ENCODE measurements at regions not wholly inside any gene's neighbourhood (a gene's known extent, or its start where the extent isn't known, plus 50 kb on each side); places are given as distances from the start of the nearest gene placed in this dataset.

DNA sequence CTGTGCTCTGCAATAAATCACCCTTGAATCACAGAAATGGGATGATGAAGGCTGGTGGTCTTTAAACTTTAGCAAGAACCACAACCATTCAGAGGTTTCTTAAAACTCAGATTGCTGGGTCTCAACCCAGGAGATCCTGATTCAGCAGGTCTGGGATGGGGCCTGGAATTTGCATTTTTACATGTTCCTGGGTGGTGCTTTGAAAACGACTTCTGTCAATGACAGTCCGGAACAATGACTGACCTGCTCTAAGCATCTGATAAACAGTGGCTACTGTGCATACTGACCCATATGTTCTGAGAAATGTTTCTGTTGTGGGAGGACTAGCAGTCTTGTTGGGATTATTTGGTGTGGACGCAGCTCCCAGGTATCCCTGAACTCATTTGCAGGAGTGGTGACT, 92.7 kb downstream of the GADD45G start:
- Histone ChIP-seq H3K4me3 (no peak overlapping the region), H3K27me3 (ENCODE audit: control insufficient read depth in 3 of 3, insufficient read depth in 3 of 3, low read length in 2 of 3) (no peaks in the 10 kb centered on the region), H3K27ac (ENCODE audit: low read depth in 1 of 2, low read length in 1 of 2) (no peak overlapping the region), H3K9me3 (ENCODE audit: control insufficient read depth in 4 of 4, insufficient read depth in 3 of 4, low read length in 3 of 4) (peaks cover 0 to 2% (median 0%) of the 10 kb centered on the region in 4 donors), H3K36me3 (ENCODE audit: control insufficient read depth in 4 of 4, insufficient read depth in 4 of 4, low read length in 4 of 4) (no peaks in the 10 kb centered on the region), H3K4me1 (ENCODE audit: control insufficient read depth in 5 of 5, insufficient read depth in 5 of 5, low read length in 5 of 5) (peaks cover 0 to 5% (median 4%) of the 10 kb centered on the region in 5 donors), H3K9ac (ENCODE audit: insufficient read depth in 1 of 2, low read length in 2 of 2) (no peak overlapping the region)
- no peak for TF ChIP-seq CTCF (IDR thresholded peaks at IDR 0.05; ENCODE audit: control extremely low read depth, extremely low read depth)
- DNase-seq = no peak
- no peak for ATAC-seq (ENCODE audit: insufficient read depth, low FRiP score)
- WGBS, 2 donors = 90 to 95% methylated on average over 3 of the region's 3 CpGs

- DNase-seq (no peak), ATAC-seq (ENCODE audit: insufficient read depth, low FRiP score) (no peak)
- peaks cover 0 to 5% (median 4%) of the 10 kb centered on the region in 5 donors for H3K4me1 ChIP-seq (ENCODE audit: control insufficient read depth in 5 of 5, insufficient read depth in 5 of 5, low read length in 5 of 5)
- no peak for TF ChIP-seq CTCF (IDR thresholded peaks at IDR 0.05; ENCODE audit: control extremely low read depth, extremely low read depth)
- no peak overlapping the region for H3K27ac ChIP-seq (ENCODE audit: low read depth in 1 of 2, low read length in 1 of 2)
- H3K4me3 ChIP-seq = no peak overlapping the region
- H3K9me3 ChIP-seq (ENCODE audit: control insufficient read depth in 4 of 4, insufficient read depth in 3 of 4, low read length in 3 of 4) = peaks cover 0 to 2% (median 0%) of the 10 kb centered on the region in 4 donors
- no peak overlapping the region for H3K9ac ChIP-seq (ENCODE audit: insufficient read depth in 1 of 2, low read length in 2 of 2)
- WGBS, 2 donors = 94 to 98% methylated on average over 8 of the region's 8 CpGs
- H3K27me3 ChIP-seq (ENCODE audit: control insufficient read depth in 3 of 3, insufficient read depth in 3 of 3, low read length in 2 of 3) = no peaks in the 10 kb centered on the region
- H3K36me3 ChIP-seq (ENCODE audit: control insufficient read depth in 4 of 4, insufficient read depth in 4 of 4, low read length in 4 of 4) = no peaks in the 10 kb centered on the region
These were observed 93.7 kb downstream of the GADD45G start for GRCh38 chr9:89698411-89699005.

DNA sequence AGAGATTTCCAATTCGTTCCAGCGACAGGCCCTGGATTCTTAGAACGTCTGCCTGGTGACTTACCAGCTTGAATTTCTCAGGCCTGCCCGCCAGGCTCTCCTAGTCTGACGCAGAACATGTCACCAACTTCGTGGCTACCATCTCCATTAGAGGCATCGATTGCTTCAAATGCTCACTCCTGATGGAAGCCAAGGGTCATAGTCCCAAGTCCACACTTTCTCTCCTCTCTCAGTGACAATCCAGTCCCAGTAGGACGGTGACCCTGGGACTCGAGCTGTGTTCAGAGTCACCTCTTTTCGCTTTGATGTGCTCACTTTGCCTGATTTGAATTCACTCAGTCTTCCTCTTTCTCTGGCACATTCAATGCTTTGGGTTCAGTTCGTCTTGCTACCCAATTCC, 94.8 kb downstream of the GADD45G start:
- Histone ChIP-seq H3K9me3 (ENCODE audit: control insufficient read depth in 4 of 4, insufficient read depth in 3 of 4, low read length in 3 of 4) (peaks cover 0 to 2% (median 0%) of the 10 kb centered on the region in 4 donors), H3K4me1 (ENCODE audit: control insufficient read depth in 5 of 5, insufficient read depth in 5 of 5, low read length in 5 of 5) (peaks cover 0 to 5% (median 4%) of the 10 kb centered on the region in 5 donors), H3K27me3 (ENCODE audit: control insufficient read depth in 3 of 3, insufficient read depth in 3 of 3, low read length in 2 of 3) (no peaks in the 10 kb centered on the region), H3K4me3 (no peak overlapping the region), H3K9ac (ENCODE audit: insufficient read depth in 1 of 2, low read length in 2 of 2) (no peak overlapping the region), H3K27ac (ENCODE audit: low read depth in 1 of 2, low read length in 1 of 2) (no peak overlapping the region), H3K36me3 (ENCODE audit: control insufficient read depth in 4 of 4, insufficient read depth in 4 of 4, low read length in 4 of 4) (no peaks in the 10 kb centered on the region)
- TF ChIP-seq CTCF (IDR thresholded peaks at IDR 0.05; ENCODE audit: control extremely low read depth, extremely low read depth) = no peak
- no peak for DNase-seq
- ATAC-seq (ENCODE audit: insufficient read depth, low FRiP score) = no peak
- 96 to 98% methylated on average over 11 of the region's 11 CpGs for WGBS, 2 donors
